Central memory CD8-positive, alpha-beta T cell (primary cell): ENCODE measurements at regions not wholly inside any gene's neighbourhood (a gene's known extent, or its start where the extent isn't known, plus 50 kb on each side); places are given as distances from the start of the nearest gene placed in this dataset.
A peak's percentile ranks its signal among the peaks of the same experiment; 100 is the strongest.

ENCODE experiments used
- ATAC-seq: fragments of 150-1000 bp; cut with Tn5 transposase; replicated peaks from 2 replicates; pipeline ENCODE4 v1.10.0; 2022; ENCODE audit warnings: mild to moderate bottlenecking, moderate FRiP score, moderate number of reproducible peaks; ENCODE audit not compliant: poor library complexity, severe bottlenecking; ENCODE audit errors: extremely low read depth
- DNase-seq, 2 donors: peaks; one replicate each; pipeline ENCODE4 v3.0.0; 2021; ENCODE audit warnings: low spot score in 2 of 2
- H3K27ac Mint-ChIP-seq: one replicate; pipeline ENCODE4 v1.8.0; 2022; ENCODE audit warnings: low read depth, mild to moderate bottlenecking, moderate library complexity, mixed read lengths
- H3K27me3 Mint-ChIP-seq: one replicate; pipeline ENCODE4 v1.8.0; 2022; ENCODE audit warnings: mixed read lengths
- H3K36me3 Mint-ChIP-seq: one replicate; pipeline ENCODE4 v1.8.0; 2022; ENCODE audit warnings: mild to moderate bottlenecking, moderate library complexity, mixed read lengths; ENCODE audit not compliant: insufficient read depth
- H3K4me1 Mint-ChIP-seq: one replicate; pipeline ENCODE4 v1.8.0; 2022; ENCODE audit warnings: mixed read lengths
- H3K4me3 Mint-ChIP-seq: one replicate; pipeline ENCODE4 v1.8.0; 2022; ENCODE audit warnings: mild to moderate bottlenecking, moderate library complexity, mixed read lengths
- H3K9me3 Mint-ChIP-seq: one replicate; pipeline ENCODE4 v1.8.0; 2022; ENCODE audit warnings: mixed read lengths

DNA sequence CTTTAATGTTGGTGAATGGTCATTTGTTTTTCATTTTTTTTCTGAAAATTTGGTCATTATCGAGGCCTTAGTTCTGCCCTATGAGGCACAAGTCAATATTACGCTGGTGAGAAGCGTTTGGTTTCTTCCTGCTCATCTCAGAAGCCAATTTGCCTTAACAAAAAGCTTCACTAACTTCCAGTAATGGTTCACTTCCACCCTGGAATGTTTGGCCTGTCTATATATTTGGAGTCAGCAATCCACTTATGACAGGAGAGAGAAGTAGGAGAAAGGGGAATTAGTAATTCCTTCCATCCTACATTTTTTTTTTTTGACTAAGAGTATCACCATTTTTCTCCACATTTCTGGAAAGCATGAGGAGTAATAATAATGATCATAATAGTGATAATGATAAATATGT lies 124.4 kb downstream of the DIPK2A start:
- DNase-seq (no peak), ATAC-seq (no peak)
- Mint-ChIP-seq H3K36me3 (peaks cover 2% of the 10 kb centered on the region), H3K27me3 (peaks cover 11% of the 10 kb centered on the region), H3K4me1 (no peaks in the 10 kb centered on the region), H3K4me3 (no peak overlapping the region), H3K9me3 (no peaks in the 10 kb centered on the region), H3K27ac (no peak overlapping the region)

DNA sequence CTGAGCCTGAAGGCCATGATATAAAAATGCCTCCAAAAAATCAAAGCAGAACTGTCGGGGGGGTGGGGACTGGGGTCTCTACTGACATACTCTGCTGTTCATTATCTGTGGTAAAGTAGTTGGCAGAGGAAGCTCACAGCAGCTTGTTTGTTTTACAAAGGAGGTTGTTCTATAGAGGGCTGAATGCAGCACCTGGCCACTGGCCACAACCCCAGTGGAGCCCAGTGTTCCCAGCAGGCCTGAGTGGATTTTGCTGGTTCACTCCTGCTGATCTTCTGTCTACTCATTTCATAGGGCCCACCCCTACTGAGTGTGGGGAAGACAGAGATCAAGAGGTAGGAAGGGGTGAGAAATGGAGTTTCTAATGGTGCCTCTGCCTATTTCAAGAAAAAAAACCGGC lies 125.5 kb downstream of the DIPK2A start:
- no peak for ATAC-seq
- Mint-ChIP-seq H3K4me3 (no peak overlapping the region), H3K4me1 (no peaks in the 10 kb centered on the region), H3K36me3 (peaks cover 2% of the 10 kb centered on the region), H3K9me3 (no peaks in the 10 kb centered on the region), H3K27ac (no peak overlapping the region), H3K27me3 (peaks cover 19% of the 10 kb centered on the region)
- DNase-seq, result no peak

DNA sequence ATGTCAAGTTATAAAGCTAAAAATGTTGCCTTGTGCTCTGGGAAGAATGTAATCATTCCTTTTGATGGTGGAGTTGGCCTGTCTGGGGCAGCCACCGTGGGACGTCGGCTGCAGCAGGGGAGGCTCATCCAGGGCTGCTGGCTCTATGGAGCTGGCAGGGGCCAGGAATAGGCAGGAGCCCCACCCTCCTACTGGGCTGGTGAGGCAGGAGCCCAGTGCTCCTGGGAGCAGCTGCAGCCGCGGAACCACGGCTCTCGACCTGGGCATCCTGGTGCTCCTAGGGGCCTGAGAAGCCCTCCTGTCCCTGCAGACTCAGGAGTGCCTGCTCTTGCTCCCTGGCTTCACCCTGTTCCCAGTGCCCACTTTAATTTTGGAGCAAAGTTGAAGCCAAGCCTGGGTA lies 127.1 kb downstream of the DIPK2A start:
- peaks cover 2% of the 10 kb centered on the region for H3K36me3 Mint-ChIP-seq
- H3K27ac Mint-ChIP-seq, result no peak overlapping the region
- no peak overlapping the region for H3K4me3 Mint-ChIP-seq
- no peaks in the 10 kb centered on the region for H3K9me3 Mint-ChIP-seq
- DNase-seq (no peak), ATAC-seq (no peak)
- peaks cover 21% of the 10 kb centered on the region for H3K27me3 Mint-ChIP-seq
- no peaks in the 10 kb centered on the region for H3K4me1 Mint-ChIP-seq

DNA sequence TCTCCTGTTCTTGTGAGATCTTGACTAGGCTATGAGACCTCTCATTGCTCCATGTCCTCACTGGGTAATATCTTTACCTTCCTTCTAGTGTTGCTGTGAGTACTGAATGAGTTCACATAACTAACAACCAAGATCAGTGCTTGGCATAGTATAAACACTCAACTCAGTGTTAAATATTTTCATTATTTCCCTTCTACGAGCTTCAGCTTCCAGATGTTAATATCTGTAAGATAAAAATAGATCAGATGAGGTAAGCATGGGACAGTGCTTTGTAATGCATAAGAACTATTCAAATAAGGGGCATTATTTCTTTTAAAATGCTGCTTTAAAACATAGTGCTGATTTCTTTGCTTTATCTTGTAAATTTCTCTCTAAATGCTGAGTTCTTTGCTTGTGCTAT lies 130.8 kb downstream of the DIPK2A start:
- H3K36me3 Mint-ChIP-seq, result no peaks in the 10 kb centered on the region

DNA sequence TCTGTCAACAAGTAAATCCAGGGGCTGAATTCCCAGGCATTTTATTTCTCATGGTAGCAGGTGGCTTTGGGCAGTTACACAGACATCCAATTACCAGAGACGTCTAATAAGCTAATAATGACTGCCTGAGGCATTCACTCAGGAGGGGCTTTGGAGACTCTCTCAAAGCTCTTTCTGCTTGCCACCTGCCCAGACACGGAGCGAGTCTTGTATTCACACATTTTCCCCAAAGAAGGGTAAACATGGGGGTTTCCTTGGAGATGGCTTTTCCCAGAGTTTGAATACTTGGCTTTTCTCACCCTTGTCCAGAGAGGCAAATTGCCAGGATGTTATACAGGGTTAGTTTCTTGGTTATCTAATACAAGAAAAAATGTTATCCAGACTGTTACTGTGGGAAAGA lies 132.6 kb downstream of the DIPK2A start:
- DNase-seq (no peak), ATAC-seq (no peak)
- Mint-ChIP-seq H3K4me3 (no peak overlapping the region), H3K9me3 (no peaks in the 10 kb centered on the region), H3K27ac (no peak overlapping the region), H3K27me3 (peaks cover 10% of the 10 kb centered on the region), H3K36me3 (no peaks in the 10 kb centered on the region), H3K4me1 (no peaks in the 10 kb centered on the region)

More for the DNA sequence above, 130.8 kb downstream of the DIPK2A start:
- Mint-ChIP-seq H3K9me3 (no peaks in the 10 kb centered on the region), H3K27me3 (peaks cover 10% of the 10 kb centered on the region), H3K27ac (no peak overlapping the region), H3K4me1 (no peaks in the 10 kb centered on the region), H3K4me3 (no peak overlapping the region)
- DNase-seq, result no peak
- ATAC-seq, result no peak

DNA sequence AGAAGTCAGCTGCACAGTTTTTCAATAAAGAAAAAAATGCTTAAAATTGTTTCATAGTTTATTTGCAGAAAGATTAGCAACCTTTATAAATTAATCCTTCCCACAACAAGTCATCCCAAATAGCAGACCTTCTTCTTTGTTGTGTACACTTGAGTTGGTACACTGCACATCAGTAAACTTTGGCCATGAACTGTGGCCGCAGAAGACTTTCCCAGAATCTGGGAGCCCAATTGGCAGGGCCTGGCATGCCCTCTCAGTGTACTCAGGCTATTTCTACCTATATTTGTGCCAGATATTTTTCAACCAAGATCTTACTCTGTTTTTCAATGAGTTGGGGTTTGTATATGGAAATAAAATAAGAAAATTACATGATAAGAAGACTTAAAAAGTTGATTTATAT lies 133.1 kb downstream of the DIPK2A start:
- Mint-ChIP-seq H3K9me3 (no peaks in the 10 kb centered on the region), H3K27ac (no peak overlapping the region), H3K4me1 (peaks cover 2% of the 10 kb centered on the region), H3K36me3 (no peaks in the 10 kb centered on the region), H3K27me3 (peaks cover 10% of the 10 kb centered on the region), H3K4me3 (no peak overlapping the region)
- DNase-seq (no peak), ATAC-seq (no peak)

DNA sequence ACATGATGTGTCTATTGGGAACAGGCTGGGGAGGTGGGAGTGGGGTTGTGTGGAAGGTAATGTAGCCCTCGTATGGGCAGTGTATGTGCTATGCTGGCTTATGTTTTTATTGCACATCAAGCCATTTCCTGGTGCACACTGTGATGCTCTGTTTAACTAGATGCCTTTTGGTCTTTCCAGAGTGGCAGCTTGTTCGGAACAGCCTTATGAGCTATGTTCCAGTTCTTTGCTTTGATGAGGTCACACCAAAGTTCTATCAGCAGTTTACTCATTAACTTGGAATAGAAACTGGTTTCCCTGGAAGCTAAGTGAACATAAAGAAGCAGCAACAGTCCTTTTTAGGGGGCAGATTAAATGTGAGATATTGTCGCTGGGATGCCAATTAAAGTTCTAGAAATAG lies 133.9 kb downstream of the DIPK2A start:
- Mint-ChIP-seq H3K4me3 (no peak overlapping the region), H3K27me3 (peaks cover 10% of the 10 kb centered on the region), H3K27ac (no peak overlapping the region), H3K4me1 (peaks cover 11% of the 10 kb centered on the region), H3K9me3 (no peaks in the 10 kb centered on the region), H3K36me3 (peaks cover 3% of the 10 kb centered on the region)
- no peak for ATAC-seq
- no peak for DNase-seq

DNA sequence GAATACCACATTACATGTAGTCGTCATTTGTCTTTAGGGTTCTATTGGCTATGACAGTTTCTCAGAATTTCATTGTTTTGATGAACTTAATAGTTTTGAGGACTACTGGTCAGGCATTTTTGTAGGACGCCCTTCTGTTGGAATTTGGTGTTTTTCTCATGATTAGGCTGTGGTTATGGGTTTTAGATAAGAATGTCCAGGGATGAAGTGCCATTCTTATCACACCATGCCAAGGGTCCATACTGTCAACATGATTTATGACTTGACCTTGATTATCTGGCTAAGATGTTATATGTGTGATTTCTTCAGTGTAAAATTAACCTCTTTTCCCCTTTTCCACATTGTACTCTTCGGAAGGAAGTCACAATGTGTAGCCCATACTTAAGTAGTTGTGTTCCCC lies 135.3 kb downstream of the DIPK2A start:
- Mint-ChIP-seq H3K4me3 (no peak overlapping the region), H3K9me3 (no peaks in the 10 kb centered on the region), H3K36me3 (peaks cover 3% of the 10 kb centered on the region), H3K27ac (no peak overlapping the region), H3K4me1 (peaks cover 11% of the 10 kb centered on the region), H3K27me3 (peaks cover 4% of the 10 kb centered on the region)
- DNase-seq (no peak), ATAC-seq (no peak)

DNA sequence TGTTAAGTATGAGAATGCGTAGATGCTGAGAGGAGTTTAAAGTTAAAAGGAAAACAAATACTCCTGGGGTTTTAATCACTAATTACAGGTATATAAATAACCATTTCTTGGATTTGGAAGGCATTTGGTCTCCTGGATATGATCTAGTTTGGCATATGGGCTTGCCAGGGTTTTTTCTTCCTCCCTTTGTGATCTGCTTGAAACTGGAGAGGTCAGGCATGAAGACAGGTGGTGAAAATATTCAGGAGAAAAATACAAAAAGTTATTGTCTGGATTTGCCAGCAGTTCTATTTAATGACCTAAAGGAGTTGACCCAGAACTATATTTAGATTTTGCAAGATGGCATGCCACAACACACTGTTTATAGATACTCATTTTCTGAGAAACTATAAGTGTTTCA lies 136.3 kb downstream of the DIPK2A start:
- ATAC-seq (no peak), DNase-seq (no peak)
- H3K36me3 Mint-ChIP-seq, result peaks cover 3% of the 10 kb centered on the region
- peaks cover 11% of the 10 kb centered on the region for H3K4me1 Mint-ChIP-seq
- H3K9me3 Mint-ChIP-seq, result no peaks in the 10 kb centered on the region
- no peak overlapping the region for H3K4me3 Mint-ChIP-seq
- no peak overlapping the region for H3K27ac Mint-ChIP-seq
- no peaks in the 10 kb centered on the region for H3K27me3 Mint-ChIP-seq

DNA sequence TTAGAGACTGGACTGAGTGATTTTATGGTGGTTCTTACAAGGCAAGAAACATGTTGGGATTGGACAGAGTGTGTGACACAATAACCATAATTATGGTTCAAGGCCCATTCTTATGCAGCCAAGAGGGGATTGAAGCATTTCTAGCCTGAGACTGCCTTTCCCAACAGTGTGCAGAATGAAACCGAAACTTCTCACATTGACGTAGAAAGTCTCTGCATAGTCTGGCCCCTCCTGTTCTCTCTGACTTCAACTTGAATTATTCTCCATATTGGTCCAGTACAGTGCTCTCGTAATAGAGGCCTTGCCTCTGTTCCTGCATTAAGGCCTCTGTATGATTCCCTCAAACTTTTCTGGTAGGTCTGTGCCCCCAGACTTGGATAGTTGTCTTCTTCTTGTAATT lies 138.3 kb downstream of the DIPK2A start:
- peaks cover 3% of the 10 kb centered on the region for H3K36me3 Mint-ChIP-seq
- peaks cover 11% of the 10 kb centered on the region for H3K4me1 Mint-ChIP-seq
- no peaks in the 10 kb centered on the region for H3K9me3 Mint-ChIP-seq
- no peaks in the 10 kb centered on the region for H3K27me3 Mint-ChIP-seq
- H3K27ac Mint-ChIP-seq, result peak overlapping the region; percentile 90
- ATAC-seq (peak; percentile 82), DNase-seq (no peak)
- H3K4me3 Mint-ChIP-seq, result peak overlapping the region; percentile 60

DNA sequence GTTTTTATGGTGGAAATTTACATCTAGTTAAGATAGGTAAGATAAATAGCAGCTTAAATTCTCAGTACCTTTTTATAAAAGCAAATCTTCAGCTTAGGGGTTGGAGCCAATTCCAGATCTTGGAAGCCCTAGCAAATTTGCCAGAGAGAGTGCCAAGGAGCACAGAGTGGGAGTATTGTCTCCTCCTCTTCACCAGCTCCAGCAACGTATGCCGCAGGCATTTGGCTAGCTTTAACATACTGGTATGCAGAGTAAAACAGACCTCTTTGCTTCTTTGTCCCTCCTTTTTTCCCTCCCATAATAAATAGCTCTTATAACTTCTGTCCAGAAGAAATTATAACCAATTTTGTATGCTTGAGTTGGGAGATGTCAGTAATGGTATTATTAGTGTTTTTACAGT lies 140.4 kb downstream of the DIPK2A start:
- H3K9me3 Mint-ChIP-seq, result no peaks in the 10 kb centered on the region
- H3K27me3 Mint-ChIP-seq, result no peaks in the 10 kb centered on the region
- ATAC-seq, result no peak
- no peak overlapping the region for H3K4me3 Mint-ChIP-seq
- DNase-seq, result no peak
- no peak overlapping the region for H3K27ac Mint-ChIP-seq
- peaks cover 11% of the 10 kb centered on the region for H3K4me1 Mint-ChIP-seq
- H3K36me3 Mint-ChIP-seq, result peaks cover 3% of the 10 kb centered on the region

DNA sequence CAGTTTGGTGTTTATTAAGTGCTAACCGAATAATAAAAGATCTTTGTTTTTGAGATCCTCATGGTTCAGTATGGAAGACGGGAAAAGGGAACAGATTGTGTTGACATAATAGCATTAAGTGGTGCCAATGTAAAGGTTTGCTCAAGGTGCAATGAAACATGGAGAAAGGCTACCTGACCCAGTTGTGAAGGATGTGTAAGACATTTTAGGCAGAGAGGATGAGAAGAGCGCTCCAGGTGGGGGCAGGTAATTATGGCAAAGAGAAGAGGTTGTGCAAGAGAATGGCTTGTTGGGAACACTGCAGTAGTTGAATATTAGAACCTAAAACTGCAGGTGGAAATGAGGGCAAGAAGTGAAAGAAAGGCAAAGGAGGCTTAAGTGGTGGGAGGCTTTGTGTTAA lies 140.8 kb downstream of the DIPK2A start:
- H3K9me3 Mint-ChIP-seq, result no peaks in the 10 kb centered on the region
- H3K27me3 Mint-ChIP-seq, result no peaks in the 10 kb centered on the region
- peaks cover 3% of the 10 kb centered on the region for H3K36me3 Mint-ChIP-seq
- H3K27ac Mint-ChIP-seq, result no peak overlapping the region
- no peak for ATAC-seq
- H3K4me1 Mint-ChIP-seq, result peaks cover 11% of the 10 kb centered on the region
- DNase-seq, result no peak
- H3K4me3 Mint-ChIP-seq, result no peak overlapping the region

DNA sequence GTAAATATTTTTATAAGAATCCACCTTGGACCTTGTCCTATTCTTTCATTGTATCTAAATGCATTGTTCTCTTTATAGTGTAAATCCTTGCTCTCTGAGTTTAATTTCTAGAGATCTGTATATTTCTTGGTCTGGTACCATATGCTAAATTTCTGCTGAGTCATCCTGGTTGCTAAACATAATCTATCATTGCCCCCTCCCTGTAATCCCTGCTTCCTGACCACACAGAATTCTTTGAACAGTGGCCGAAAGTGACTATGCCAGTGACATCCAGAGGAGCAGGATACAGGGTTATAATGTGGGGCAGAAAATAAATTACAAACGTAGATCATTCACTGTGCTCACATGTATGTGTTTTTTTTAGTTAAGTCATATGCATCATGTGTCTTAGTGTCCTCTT lies 143.1 kb downstream of the DIPK2A start:
- ATAC-seq (no peak), DNase-seq (no peak)
- Mint-ChIP-seq H3K4me3 (no peak overlapping the region), H3K4me1 (peaks cover 8% of the 10 kb centered on the region), H3K27ac (no peak overlapping the region), H3K27me3 (no peaks in the 10 kb centered on the region), H3K9me3 (no peaks in the 10 kb centered on the region), H3K36me3 (peaks cover 3% of the 10 kb centered on the region)

DNA sequence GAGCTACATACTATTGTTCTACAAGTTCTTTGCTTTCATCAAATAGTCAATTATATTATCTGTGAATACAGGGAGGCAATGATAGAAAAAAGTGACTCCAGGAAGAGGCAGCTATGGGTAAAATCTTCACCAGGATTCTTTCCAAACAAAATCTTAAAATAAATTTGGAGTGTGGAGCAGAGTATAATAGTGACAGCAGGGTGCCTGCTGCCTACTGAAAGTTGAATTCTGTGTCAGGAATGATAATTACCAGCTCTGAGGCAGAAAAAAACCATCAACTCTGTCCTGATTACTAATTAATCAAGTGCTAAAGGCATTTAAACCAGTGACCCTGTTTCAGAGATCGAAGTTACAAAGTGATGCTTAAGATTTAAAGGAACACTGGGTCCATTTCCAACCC lies 148.0 kb downstream of the DIPK2A start:
- DNase-seq, result no peak
- no peaks in the 10 kb centered on the region for H3K36me3 Mint-ChIP-seq

More for the DNA sequence above, 148.0 kb downstream of the DIPK2A start:
- ATAC-seq, result no peak
- no peaks in the 10 kb centered on the region for H3K27me3 Mint-ChIP-seq
- H3K4me3 Mint-ChIP-seq, result no peak overlapping the region
- no peak overlapping the region for H3K27ac Mint-ChIP-seq
- H3K9me3 Mint-ChIP-seq, result no peaks in the 10 kb centered on the region
- H3K4me1 Mint-ChIP-seq, result no peaks in the 10 kb centered on the region
